H1 (cell line): ENCODE measurements at regions not wholly inside any gene's neighbourhood (a gene's known extent, or its start where the extent isn't known, plus 50 kb on each side); places are given as distances from the start of the nearest gene placed in this dataset.

Source experiments
- CTCF ChIA-PET: fragments of 300-600 bp; sonication (Branson Sonifier 250); formaldehyde crosslinking; loops from one replicate; lab custom pipeline; 2021; ENCODE audit not compliant: partially characterized antibody; lab: Charles Lee
- POLR2A ChIA-PET: fragments of 300-600 bp; sonication (Branson Sonifier 250); formaldehyde crosslinking; loops from one replicate; lab custom pipeline; 2021; ENCODE audit warnings: inconsistent platforms; ENCODE audit not compliant: partially characterized antibody; lab: Charles Lee
- DNase-seq, 2 experiments: peaks; one replicate each; pipeline versions ENCODE4 v3.0.0 to v3.0.0-alpha.2; 2010 to 2022; ENCODE audit warnings: low spot score in 2 of 2, low read depth in 1 of 2, mixed read lengths in 1 of 2
- FAIRE-seq: peaks from 2 replicates; lab custom pipeline; 2011; peaks lifted over from hg19 to GRCh38; lab: Jason Lieb, UNC
- H2AFZ ChIP-seq: 2 replicates; pipeline ENCODE4 v1.8.1; 2012; ENCODE audit warnings: low read length, inconsistent platforms
- H2AK5ac ChIP-seq: 2 replicates; pipeline ENCODE4 v1.6.1; 2013; ENCODE audit warnings: low read depth, low read length
- H2BK120ac ChIP-seq: replicated peaks from 2 replicates; pipeline ENCODE3; 2013; ENCODE audit warnings: low read depth, low read length, inconsistent platforms
- H2BK12ac ChIP-seq: 2 replicates; pipeline ENCODE4 v1.6.1; 2013; ENCODE audit warnings: low read depth, low read length
- H2BK15ac ChIP-seq: 2 replicates; pipeline ENCODE4 v1.6.1; 2013; ENCODE audit warnings: low read length
- H2BK20ac ChIP-seq: 2 replicates; pipeline ENCODE4 v1.6.1; 2013; ENCODE audit warnings: low read length
- H2BK5ac ChIP-seq: 2 replicates; pipeline ENCODE4 v1.6.1; 2013; ENCODE audit warnings: low read depth, low read length
- H3K14ac ChIP-seq: 2 replicates; pipeline ENCODE4 v1.6.1; 2013; ENCODE audit warnings: inconsistent platforms; ENCODE audit not compliant: insufficient read length
- H3K18ac ChIP-seq: 2 replicates; pipeline ENCODE4 v1.6.1; 2013; ENCODE audit warnings: low read length; ENCODE audit errors: extremely low read depth
- H3K23ac ChIP-seq: 2 replicates; pipeline ENCODE4 v1.6.1; 2013; ENCODE audit warnings: inconsistent platforms; ENCODE audit not compliant: insufficient read length
- H3K23me2 ChIP-seq: 2 replicates; pipeline ENCODE4 v1.6.1; 2013; ENCODE audit warnings: low read depth, low read length
- H3K27ac ChIP-seq: 2 replicates; pipeline ENCODE4 v1.6.1; 2011; ENCODE audit warnings: low read depth, low read length, inconsistent platforms
- H3K27me3 ChIP-seq, 4 experiments: replicated peaks in 1 of 4; 1 replicate in 1 of 4; 2 replicates in 3 of 4; pipeline versions ENCODE4 v1.6.1 to v1.8.1; 2011 to 2013; ENCODE audit warnings: low read length in 3 of 4, mild to moderate bottlenecking in 3 of 4, inconsistent platforms in 2 of 4, mixed read lengths in 2 of 4, moderate library complexity in 1 of 4; ENCODE audit not compliant: control insufficient read depth in 3 of 4, insufficient read depth in 3 of 4; ENCODE audit errors: extremely low read depth in 1 of 4
- H3K36me3 ChIP-seq, 4 experiments: 2 replicates each; pipeline versions ENCODE4 v1.6.1 to v1.8.1; 2011 to 2013; ENCODE audit warnings: mild to moderate bottlenecking in 4 of 4, low read length in 3 of 4, moderate library complexity in 2 of 4, control low read depth in 1 of 4, inconsistent platforms in 1 of 4; ENCODE audit not compliant: insufficient read depth in 4 of 4, control insufficient read depth in 2 of 4
- H3K4ac ChIP-seq: replicated peaks from 2 replicates; pipeline ENCODE3; 2013; ENCODE audit warnings: low read length, low read depth, mixed read lengths, inconsistent platforms; ENCODE audit not compliant: insufficient read length
- H3K4me1 ChIP-seq, 4 experiments: replicated peaks in 1 of 4; 1 replicate in 1 of 4; 2 replicates in 3 of 4; pipeline versions ENCODE4 v1.6.1 to v1.8.1; 2011 to 2013; ENCODE audit warnings: low read length in 3 of 4, inconsistent platforms in 2 of 4, mixed read lengths in 1 of 4; ENCODE audit not compliant: insufficient read depth in 4 of 4, control insufficient read depth in 3 of 4
- H3K4me2 ChIP-seq, 2 experiments: 2 replicates each; pipeline versions ENCODE4 v1.6.1 to v1.8.1; 2011 to 2013; ENCODE audit warnings: low read depth in 2 of 2, low read length in 2 of 2, control low read depth in 1 of 2, inconsistent platforms in 1 of 2, mild to moderate bottlenecking in 1 of 2; ENCODE audit not compliant: insufficient read depth in 1 of 2
- H3K4me3 ChIP-seq, 4 experiments: fragments of 200-600, 300-600 bp in 1 of 4; sonication (generic), shearing (Covaris generic), sonication (Bioruptor Twin) in 1 of 4; 2 replicates each; pipeline versions ENCODE4 v1.5.1 to v1.8.1; 2011 to 2016; ENCODE audit warnings: low read length in 4 of 4, low read depth in 3 of 4, control low read depth in 2 of 4, inconsistent platforms in 2 of 4, mild to moderate bottlenecking in 2 of 4, mixed read lengths in 1 of 4, moderate library complexity in 1 of 4; ENCODE audit not compliant: insufficient read depth in 2 of 4; ENCODE audit errors: extremely low read depth in 1 of 4
- H3K56ac ChIP-seq: replicated peaks from 2 replicates; pipeline ENCODE3; 2013; ENCODE audit warnings: low read depth, mild to moderate bottlenecking, mixed read lengths, low read length, inconsistent platforms; ENCODE audit not compliant: insufficient read length
- H3K79me1 ChIP-seq: 2 replicates; pipeline ENCODE4 v1.6.1; 2013; ENCODE audit warnings: low read depth, low read length, control low read depth
- H3K79me2 ChIP-seq, 2 experiments: 2 replicates each; pipeline versions ENCODE4 v1.6.1 to v1.8.1; 2012 to 2013; ENCODE audit warnings: low read length in 2 of 2, mild to moderate bottlenecking in 2 of 2, inconsistent platforms in 1 of 2; ENCODE audit not compliant: insufficient read depth in 2 of 2, control insufficient read depth in 1 of 2
- H3K9ac ChIP-seq, 4 experiments: replicated peaks in 1 of 4; 1 replicate in 1 of 4; 2 replicates in 3 of 4; pipeline versions ENCODE4 v1.6.1 to v1.8.1; 2011 to 2013; ENCODE audit warnings: low read depth in 3 of 4, low read length in 3 of 4, control low read depth in 2 of 4, mild to moderate bottlenecking in 2 of 4, moderate library complexity in 2 of 4, inconsistent platforms in 1 of 4; ENCODE audit errors: extremely low read depth in 1 of 4
- H3K9me3 ChIP-seq, 2 experiments: 2 replicates each; pipeline versions ENCODE4 v1.6.1 to v1.8.1; 2012 to 2013; ENCODE audit warnings: mild to moderate bottlenecking in 2 of 2, moderate library complexity in 2 of 2, control low read depth in 1 of 2, inconsistent platforms in 1 of 2, low read depth in 1 of 2, low read length in 1 of 2, mixed read lengths in 1 of 2; ENCODE audit not compliant: insufficient read depth in 2 of 2
- H4K20me1 ChIP-seq, 2 experiments: replicated peaks in 1 of 2; 2 replicates each; pipeline versions ENCODE3 to v1.8.1; 2011 to 2013; ENCODE audit warnings: inconsistent platforms in 2 of 2, low read length in 2 of 2, mild to moderate bottlenecking in 1 of 2; ENCODE audit not compliant: insufficient read depth in 2 of 2, control insufficient read depth in 1 of 2
- H4K5ac ChIP-seq: 2 replicates; pipeline ENCODE4 v1.6.1; 2013; ENCODE audit warnings: low read length, low read depth, mixed read lengths, inconsistent platforms; ENCODE audit not compliant: insufficient read length
- H4K8ac ChIP-seq: 2 replicates; pipeline ENCODE4 v1.8.0; 2013; ENCODE audit warnings: mild to moderate bottlenecking, moderate library complexity, low read length, inconsistent platforms; ENCODE audit not compliant: insufficient read depth; ENCODE audit errors: extremely low read depth
- H4K91ac ChIP-seq: replicated peaks from 2 replicates; pipeline ENCODE3; 2013; ENCODE audit warnings: low read length, mixed read lengths, inconsistent platforms; ENCODE audit not compliant: insufficient read length
- ASH2L ChIP-seq: fragments of 200-600, 300-600 bp; sonication (generic); IDR thresholded peaks from one replicate; pipeline ENCODE4 v1.7.1; 2017; ENCODE audit warnings: low read length
- CBX5 ChIP-seq: fragments of 300-800, 300-1000 bp; sonication (generic); IDR thresholded peaks from 2 replicates; pipeline ENCODE4 v1.7.1; 2016; ENCODE audit warnings: antibody characterized with exemption, low read length, low read depth
- CBX8 ChIP-seq: fragments of 300-800, 300-1000 bp; sonication (generic); IDR thresholded peaks from 2 replicates; pipeline ENCODE4 v1.7.1; 2016; ENCODE audit warnings: low read depth, low read length, borderline replicate concordance
- CHD2 ChIP-seq: IDR thresholded peaks from 2 replicates; pipeline ENCODE4 v1.6.1; 2012; ENCODE audit warnings: low read length, improper control_type of control experiment
- EP300 ChIP-seq, 2 experiments: IDR thresholded peaks; 1 replicate in 1 of 2; 2 replicates in 1 of 2; pipeline ENCODE4 v1.6.1; 2011 to 2012; ENCODE audit warnings: low read depth in 2 of 2, low read length in 2 of 2, mild to moderate bottlenecking in 2 of 2, borderline replicate concordance in 1 of 2, inconsistent platforms in 1 of 2, moderate library complexity in 1 of 2
- FOSL1 ChIP-seq: IDR thresholded peaks from 2 replicates; pipeline ENCODE4 v1.6.1; 2011; ENCODE audit warnings: mild to moderate bottlenecking, low read depth, low read length, moderate library complexity; ENCODE audit not compliant: insufficient read depth
- KDM4A ChIP-seq: IDR thresholded peaks from one replicate; pipeline ENCODE4 v1.7.1; 2012; ENCODE audit warnings: low read depth, mild to moderate bottlenecking, moderate library complexity, low read length, inconsistent platforms; ENCODE audit not compliant: severe bottlenecking
- NANOG ChIP-seq: IDR thresholded peaks from 2 replicates; pipeline ENCODE4 v1.6.1; 2011; ENCODE audit warnings: low read length, low read depth, mild to moderate bottlenecking, inconsistent platforms; ENCODE audit not compliant: insufficient read depth, poor library complexity, severe bottlenecking
- RAD21 ChIP-seq, 2 experiments: IDR thresholded peaks in 1 of 2; conservative IDR thresholded peaks in 1 of 2; 2 replicates each; pipeline ENCODE4 v1.6.1; 2011; ENCODE audit warnings: low read depth in 2 of 2, low read length in 2 of 2, improper control_type of control experiment in 1 of 2, inconsistent platforms in 1 of 2, mild to moderate bottlenecking in 1 of 2, moderate library complexity in 1 of 2
- SP4 ChIP-seq: IDR thresholded peaks from 2 replicates; pipeline ENCODE4 v1.6.1; 2012; ENCODE audit warnings: low read length, inconsistent platforms
- SUZ12 ChIP-seq: fragments of 200-600 bp; sonication (generic); IDR thresholded peaks from 2 replicates; pipeline ENCODE4 v1.6.1; 2012; ENCODE audit warnings: mild to moderate bottlenecking, inconsistent platforms, low read length, moderate library complexity, mixed read lengths
- ZNF274 ChIP-seq: IDR thresholded peaks from 2 replicates; pipeline ENCODE4 v1.7.0; 2012; ENCODE audit warnings: low read length, borderline replicate concordance; ENCODE audit errors: extremely low read depth
- WGBS, 2 experiments: shearing (Covaris generic) in 1 of 2; methylation state at CpG; one replicate each; pipeline versions ENCODE4 v1.1.6 to v1.1.7; 2013 to 2015; ENCODE audit warnings: low lambda C conversion rate in 2 of 2, mixed read lengths in 2 of 2, inconsistent platforms in 1 of 2, low coverage in 1 of 2, missing lambda C conversion rate in 1 of 2; ENCODE audit not compliant: insufficient replicate concordance in 2 of 2, insufficient coverage in 1 of 2, insufficient read length in 1 of 2; ENCODE audit errors: extremely low coverage in 1 of 2, missing lambda C conversion rate in 1 of 2; 5-methylcytosine and 5-hydroxymethylcytosine counted together
- TF ChIP-seq, protein P1 (sequence below): IDR thresholded peaks from 2 replicates; pipeline ENCODE4 v1.6.1; 2011; ENCODE audit warnings: low read depth, mild to moderate bottlenecking, low read length; ENCODE audit not compliant: insufficient read depth

DNA sequence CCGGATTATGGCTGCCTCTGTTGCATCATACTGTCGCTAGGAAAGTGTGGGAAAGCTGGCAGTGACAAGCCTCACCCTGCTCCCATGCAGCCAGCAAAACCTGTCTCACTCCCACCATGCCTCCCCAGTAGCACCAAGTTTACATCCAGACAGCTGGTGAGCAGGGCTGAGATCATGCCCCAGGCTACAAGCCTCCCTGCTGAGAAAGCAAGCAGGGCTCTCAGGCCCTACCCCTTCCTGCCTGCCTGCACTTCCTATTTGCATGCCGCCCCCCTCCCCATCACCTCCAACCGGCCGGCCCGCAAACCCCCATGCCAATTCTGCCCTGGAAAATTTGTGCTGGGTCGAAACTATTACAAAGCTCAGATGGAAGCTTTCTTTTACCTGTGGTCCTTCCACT lies 408.2 kb upstream of the FKBP1C start:
- no peak overlapping the region; a peak in 1 of 4 replicates for H3K4me2 ChIP-seq
- no peak overlapping the region for H3K18ac ChIP-seq
- no peak overlapping the region for H3K9ac ChIP-seq
- H3K36me3 ChIP-seq, result no peaks in the 10 kb centered on the region
- no peak overlapping the region for H2AK5ac ChIP-seq
- H2BK120ac ChIP-seq, result no peak overlapping the region
- H3K79me1 ChIP-seq, result no peaks in the 10 kb centered on the region
- no peak overlapping the region for H4K91ac ChIP-seq
- H3K23me2 ChIP-seq, result no peaks in the 10 kb centered on the region
- no peak overlapping the region for H2BK15ac ChIP-seq
- H2AFZ ChIP-seq, result peak overlapping the region; percentile 74; the same call in 1 of the 2 replicates
- no peak overlapping the region for H4K5ac ChIP-seq
- H3K9me3 ChIP-seq, result no peaks in the 10 kb centered on the region; a peak in 1 of 4 replicates
- H4K20me1 ChIP-seq, result no peaks in the 10 kb centered on the region
- H2BK5ac ChIP-seq, result peak overlapping the region; percentile 5; the same call in 1 of the 2 replicates
- POLR2A ChIA-PET, result interaction anchor here (0.5 kb wide), 1 partner anchor 136 kb away, joined by 3 read pairs; no protein-coding TSS in a partner anchor
- no peak overlapping the region for H3K4ac ChIP-seq
- peak overlapping the region; percentile 55; the same call in 1 of the 2 replicates for H2BK20ac ChIP-seq
- H3K4me3 ChIP-seq, result no peak overlapping the region
- CTCF ChIA-PET, result no interaction called here
- no peak overlapping the region for H3K27ac ChIP-seq
- 99% methylated on average over 7 of the region's 7 CpGs; no CpG with 5 or more reads in 1 of the 2 experiments for WGBS, 2 experiments
- no peak overlapping the region for H4K8ac ChIP-seq
- H3K27me3 ChIP-seq, result no peaks in the 10 kb centered on the region
- no peak overlapping the region for H3K23ac ChIP-seq
- DNase-seq (no peak), FAIRE-seq (no peak)
- H3K56ac ChIP-seq, result no peak overlapping the region
- peak overlapping the region; percentile 35; the same call in 1 of the 2 replicates for H2BK12ac ChIP-seq
- H3K4me1 ChIP-seq, result peaks cover 0 to 3% (median 0%) of the 10 kb centered on the region in 4 experiments; a peak in 2 of 7 replicates
- no peaks in the 10 kb centered on the region for H3K79me2 ChIP-seq
- no peak overlapping the region for H3K14ac ChIP-seq
- TF ChIP-seq NANOG, result no peak
- no peak for TF ChIP-seq FOSL1
- no peak for TF ChIP-seq SUZ12
- TF ChIP-seq, protein P1, sequence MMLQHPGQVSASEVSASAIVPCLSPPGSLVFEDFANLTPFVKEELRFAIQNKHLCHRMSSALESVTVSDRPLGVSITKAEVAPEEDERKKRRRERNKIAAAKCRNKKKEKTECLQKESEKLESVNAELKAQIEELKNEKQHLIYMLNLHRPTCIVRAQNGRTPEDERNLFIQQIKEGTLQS, result no peak
- no peak for TF ChIP-seq KDM4A
- no peak for TF ChIP-seq RAD21 (IDR thresholded peaks at IDR 0.05 in 1 of 2, conservative IDR thresholded peaks at IDR 0.05 in 1 of 2; ENCODE audit: low read depth in 2 of 2, low read length in 2 of 2)
- TF ChIP-seq EP300 (IDR thresholded peaks at IDR 0.05; ENCODE audit: borderline replicate concordance in 1 of 2, low read depth in 2 of 2, low read length in 2 of 2), result no peak
- TF ChIP-seq CBX8, result no peak
- no peak for TF ChIP-seq ASH2L
- no peak for TF ChIP-seq ZNF274
- no peak for TF ChIP-seq CHD2
- TF ChIP-seq SP4, result no peak
- TF ChIP-seq CBX5, result no peak
